PFSK-1 (cell line): ENCODE measurements at regions not wholly inside any gene's neighbourhood (a gene's known extent, or its start where the extent isn't known, plus 50 kb on each side); places are given as distances from the start of the nearest gene placed in this dataset.

Source experiments
- TAF1 ChIP-seq: IDR thresholded peaks from 2 replicates; pipeline ENCODE4 v1.6.1; 2012; ENCODE audit warnings: low read length, control low read depth, borderline replicate concordance; ENCODE audit not compliant: insufficient read depth
- TF ChIP-seq, protein P1 (sequence below), 2 experiments: IDR thresholded peaks; 2 replicates each; pipeline versions ENCODE4 v1.6.1 to v1.8.0; 2011 to 2012; ENCODE audit warnings: low read depth in 2 of 2, low read length in 2 of 2, control low read depth in 1 of 2, inconsistent platforms in 1 of 2, mild to moderate bottlenecking in 1 of 2, moderate library complexity in 1 of 2; ENCODE audit not compliant: insufficient read depth in 1 of 2

DNA sequence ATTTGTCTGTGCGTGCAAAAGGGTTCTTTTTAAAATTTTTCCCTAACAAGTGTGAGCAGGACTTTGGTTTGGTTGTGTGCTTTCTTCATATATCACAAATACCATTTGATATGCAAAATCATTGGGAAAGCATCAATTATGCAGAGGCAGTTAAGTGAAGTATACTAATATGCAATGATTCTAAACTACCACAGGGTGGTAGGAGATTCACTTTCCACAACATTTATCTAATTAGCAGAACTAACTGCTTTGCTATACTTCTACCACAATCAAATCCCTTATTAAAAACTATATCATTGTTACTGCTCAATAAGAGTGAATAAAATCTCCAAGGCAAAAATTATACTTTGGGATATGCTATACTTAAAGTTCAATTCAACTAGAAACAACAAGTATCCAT, 2738.9 kb upstream of the PCDH20 start:
- TF ChIP-seq, protein P1, sequence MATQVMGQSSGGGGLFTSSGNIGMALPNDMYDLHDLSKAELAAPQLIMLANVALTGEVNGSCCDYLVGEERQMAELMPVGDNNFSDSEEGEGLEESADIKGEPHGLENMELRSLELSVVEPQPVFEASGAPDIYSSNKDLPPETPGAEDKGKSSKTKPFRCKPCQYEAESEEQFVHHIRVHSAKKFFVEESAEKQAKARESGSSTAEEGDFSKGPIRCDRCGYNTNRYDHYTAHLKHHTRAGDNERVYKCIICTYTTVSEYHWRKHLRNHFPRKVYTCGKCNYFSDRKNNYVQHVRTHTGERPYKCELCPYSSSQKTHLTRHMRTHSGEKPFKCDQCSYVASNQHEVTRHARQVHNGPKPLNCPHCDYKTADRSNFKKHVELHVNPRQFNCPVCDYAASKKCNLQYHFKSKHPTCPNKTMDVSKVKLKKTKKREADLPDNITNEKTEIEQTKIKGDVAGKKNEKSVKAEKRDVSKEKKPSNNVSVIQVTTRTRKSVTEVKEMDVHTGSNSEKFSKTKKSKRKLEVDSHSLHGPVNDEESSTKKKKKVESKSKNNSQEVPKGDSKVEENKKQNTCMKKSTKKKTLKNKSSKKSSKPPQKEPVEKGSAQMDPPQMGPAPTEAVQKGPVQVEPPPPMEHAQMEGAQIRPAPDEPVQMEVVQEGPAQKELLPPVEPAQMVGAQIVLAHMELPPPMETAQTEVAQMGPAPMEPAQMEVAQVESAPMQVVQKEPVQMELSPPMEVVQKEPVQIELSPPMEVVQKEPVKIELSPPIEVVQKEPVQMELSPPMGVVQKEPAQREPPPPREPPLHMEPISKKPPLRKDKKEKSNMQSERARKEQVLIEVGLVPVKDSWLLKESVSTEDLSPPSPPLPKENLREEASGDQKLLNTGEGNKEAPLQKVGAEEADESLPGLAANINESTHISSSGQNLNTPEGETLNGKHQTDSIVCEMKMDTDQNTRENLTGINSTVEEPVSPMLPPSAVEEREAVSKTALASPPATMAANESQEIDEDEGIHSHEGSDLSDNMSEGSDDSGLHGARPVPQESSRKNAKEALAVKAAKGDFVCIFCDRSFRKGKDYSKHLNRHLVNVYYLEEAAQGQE (IDR thresholded peaks at IDR 0.05; ENCODE audit: insufficient read depth in 1 of 2, low read depth in 2 of 2, low read length in 2 of 2) = no peak
- no peak for TF ChIP-seq TAF1
